HG02938 (cell line): ENCODE measurements at regions not wholly inside any gene's neighbourhood (a gene's known extent, or its start where the extent isn't known, plus 50 kb on each side); places are given as distances from the start of the nearest gene placed in this dataset.
"Not testable (repeated sequence)": the region's sequence is repeated elsewhere in the genome, so short reads cannot be mapped to it uniquely, and the experiment has no call there.

Experiments
- ATAC-seq: cut with Tn5 transposase; IDR thresholded peaks from one replicate; pipeline ENCODE4 v1.9.1; 2021; ENCODE audit warnings: mild to moderate bottlenecking, moderate library complexity; ENCODE audit not compliant: unreplicated experiment

DNA sequence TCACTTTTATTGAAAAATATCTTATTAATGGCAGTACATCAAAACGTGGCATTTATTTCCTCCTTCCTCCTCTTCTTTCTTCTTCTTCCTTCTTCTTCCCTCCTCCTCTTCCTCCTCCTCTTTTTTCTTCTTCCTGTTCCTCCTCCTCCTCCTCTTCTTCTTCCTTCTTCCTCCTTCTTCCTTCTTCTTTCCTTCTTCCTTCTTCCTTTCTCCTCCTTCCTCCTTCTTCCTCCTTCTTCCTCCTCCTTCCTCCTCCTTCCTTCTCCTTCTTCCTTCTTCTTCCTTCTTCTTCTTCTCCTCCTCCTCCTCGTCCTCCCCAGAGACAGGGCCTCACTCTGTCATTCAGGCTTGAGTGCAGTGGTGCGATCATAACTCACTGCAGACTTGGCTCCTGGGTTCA lies 457.2 kb downstream of the AEBP2 start:
- no peak for ATAC-seq

DNA sequence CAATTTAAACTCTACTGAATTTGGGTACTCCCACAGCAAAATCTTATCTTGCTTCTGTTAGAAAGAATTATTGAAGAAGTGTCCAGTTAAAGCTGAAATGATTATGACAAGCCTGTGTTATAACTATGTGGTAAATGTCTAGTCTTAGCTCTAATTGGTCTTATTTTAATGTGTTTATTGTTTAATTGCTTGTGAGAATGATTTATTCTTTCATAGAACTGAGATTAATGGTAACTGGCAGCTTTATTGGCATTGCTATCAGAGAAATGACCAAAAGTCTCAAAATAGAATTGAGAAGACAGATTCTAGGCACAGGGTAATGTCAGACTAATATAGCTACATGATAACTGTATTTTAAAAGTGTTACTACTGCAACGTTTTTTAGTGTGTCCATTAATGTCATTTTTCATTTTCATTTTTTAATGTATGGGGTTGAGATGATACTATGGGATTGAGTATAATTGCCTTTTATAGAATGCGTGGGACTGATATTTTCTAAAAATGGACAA lies 458.7 kb downstream of the AEBP2 start:
- ATAC-seq: no peak

DNA sequence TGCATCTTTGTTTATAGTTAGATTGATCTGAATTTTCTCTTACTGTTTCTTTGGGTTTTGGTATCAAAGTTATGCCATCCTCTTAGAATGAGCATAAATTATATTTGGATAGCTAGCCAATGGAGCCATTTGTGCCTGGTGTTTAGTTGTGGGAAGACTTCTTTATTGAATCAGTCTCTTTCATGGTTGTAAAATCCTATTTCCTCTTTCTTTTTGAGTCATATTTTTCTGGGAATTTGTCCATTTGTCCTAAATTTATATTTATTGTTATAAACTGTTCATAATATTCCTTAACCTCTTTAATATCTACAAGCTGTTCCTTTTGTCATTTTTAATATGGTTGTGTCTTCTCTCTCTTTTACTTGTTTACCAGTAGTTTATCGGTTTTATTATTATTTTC lies 462.5 kb downstream of the AEBP2 start:
- ATAC-seq: no peak

DNA sequence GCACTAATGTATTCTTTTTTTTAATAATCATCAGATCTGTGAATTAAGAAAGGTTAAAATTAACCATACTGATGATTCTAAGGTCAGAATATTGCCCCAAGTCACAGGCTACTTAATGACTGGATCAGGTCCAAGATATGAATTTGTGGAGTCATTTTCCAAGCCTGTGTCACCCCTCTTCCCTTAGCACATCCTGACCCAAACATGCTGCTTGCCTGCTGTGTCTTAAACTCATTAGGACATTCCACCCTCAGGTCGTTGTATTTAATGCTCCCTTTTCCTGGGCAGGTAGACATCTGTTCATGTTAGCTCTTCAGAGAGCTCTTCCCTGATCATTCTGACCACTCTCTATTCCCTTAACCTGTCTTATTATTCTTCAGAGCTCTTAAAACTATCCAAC lies 463.5 kb upstream of the PDE3A start:
- ATAC-seq: no peak

DNA sequence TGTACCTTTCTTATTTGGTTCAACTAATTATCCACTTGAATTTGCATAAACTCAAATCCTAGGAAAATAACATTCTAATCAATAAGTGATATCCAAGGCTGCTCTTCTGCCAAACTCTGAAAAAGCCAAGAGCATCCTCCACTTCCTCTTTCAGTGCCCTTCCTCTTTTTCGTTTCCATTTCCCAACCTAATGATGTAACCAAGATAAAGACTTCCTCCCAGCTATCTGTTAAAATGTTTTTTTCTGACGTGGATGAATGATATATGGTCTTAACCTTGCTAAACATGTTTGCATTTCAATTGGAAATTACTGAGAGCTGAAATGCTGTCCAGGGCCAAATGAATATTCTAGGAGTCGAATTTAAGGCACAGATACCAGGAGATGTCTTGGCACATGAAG lies 459.5 kb upstream of the PDE3A start:
- no peak for ATAC-seq

DNA sequence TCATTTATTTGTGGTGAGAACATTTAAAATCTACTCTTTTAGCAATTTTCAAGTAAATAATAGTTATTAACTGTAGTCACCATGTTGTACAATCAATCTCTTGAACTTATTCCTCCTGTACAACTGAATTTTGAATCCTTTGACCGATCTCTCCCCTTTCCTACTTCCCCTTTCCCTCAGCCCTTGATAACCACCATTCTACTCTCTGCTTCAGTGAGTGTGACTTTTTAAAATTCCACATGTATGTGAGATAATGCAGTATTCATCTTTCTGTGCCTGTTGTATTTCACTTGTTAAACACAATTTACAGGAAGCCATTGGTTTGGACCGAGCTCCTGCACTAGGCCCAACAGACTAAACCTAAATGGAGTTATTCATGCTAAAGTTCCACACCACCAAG lies 458.9 kb upstream of the PDE3A start:
- ATAC-seq: no peak

DNA sequence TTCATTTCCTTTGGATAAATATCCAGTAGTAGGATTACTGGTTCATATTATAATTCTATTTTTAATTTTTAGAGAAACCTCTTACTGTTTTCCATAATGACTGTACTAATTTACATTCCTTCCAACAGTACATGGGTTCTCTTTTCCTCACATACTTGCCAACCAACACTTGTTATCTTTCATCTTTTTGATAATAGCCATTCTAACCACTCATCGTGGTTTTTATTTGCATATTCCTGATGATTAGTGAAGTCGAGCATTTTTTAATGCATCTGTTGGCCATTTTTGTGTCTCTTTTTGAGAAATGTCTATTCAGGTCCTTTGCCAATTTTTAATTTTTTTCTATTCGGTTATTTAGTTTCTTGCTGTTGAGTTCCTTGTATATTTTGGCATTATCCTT lies 457.7 kb upstream of the PDE3A start:
- ATAC-seq: no peak

DNA sequence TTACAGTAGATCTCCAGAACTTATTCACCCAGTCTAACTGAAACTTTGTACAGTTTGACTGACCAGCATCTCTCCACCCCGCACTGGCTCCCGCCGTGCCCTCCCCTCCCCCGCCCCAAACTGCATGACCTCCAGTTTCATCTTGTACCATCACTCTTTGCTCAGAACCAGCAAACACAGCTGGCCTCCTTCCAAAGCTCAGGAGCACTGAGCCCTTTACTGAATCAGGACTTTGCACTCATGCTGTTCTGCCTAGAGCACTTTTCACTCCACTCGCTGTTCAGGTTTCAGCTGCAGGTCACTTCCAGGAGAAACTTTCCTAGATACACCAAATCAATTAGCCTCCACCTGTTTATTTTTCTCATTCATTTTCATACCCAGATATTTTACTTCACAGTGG lies 455.3 kb upstream of the PDE3A start:
- no peak for ATAC-seq

DNA sequence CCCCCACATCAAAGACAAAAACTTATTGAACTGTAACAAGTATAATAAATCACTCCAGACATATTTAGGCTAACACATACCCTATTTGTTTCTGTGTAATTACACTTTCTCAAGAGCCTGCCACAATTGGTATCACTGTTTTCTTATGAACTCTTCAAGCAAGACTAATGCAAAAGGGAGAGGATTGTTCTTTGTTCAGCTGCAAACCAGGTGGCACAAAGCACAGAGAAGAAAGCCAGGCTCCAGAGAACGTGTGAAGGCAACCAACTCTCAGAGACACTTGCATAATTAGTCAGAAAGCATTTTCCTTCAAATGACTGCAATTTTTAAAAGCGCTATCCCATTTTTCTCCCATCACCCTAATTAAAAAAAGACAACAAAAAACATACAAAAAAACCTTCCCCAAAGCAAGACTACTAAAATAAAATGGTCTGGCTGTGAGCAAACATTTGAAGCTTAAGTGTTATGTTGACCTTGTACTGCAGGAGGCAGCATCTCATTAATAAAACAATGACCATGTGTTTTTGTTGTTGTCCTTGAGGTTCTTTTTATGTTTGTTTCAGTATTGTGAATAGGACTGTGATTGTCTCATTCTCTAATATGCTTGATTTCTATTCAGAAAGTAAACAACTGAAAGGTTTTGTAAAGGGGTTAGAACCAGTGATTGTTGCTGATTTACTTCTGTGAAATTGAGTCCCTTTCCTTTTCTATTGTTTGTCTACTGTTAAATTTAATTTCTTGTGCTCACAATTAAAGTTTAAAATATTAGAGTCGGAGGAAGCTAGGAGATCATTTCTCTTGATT lies 452.7 kb upstream of the PDE3A start:
- no peak for ATAC-seq

DNA sequence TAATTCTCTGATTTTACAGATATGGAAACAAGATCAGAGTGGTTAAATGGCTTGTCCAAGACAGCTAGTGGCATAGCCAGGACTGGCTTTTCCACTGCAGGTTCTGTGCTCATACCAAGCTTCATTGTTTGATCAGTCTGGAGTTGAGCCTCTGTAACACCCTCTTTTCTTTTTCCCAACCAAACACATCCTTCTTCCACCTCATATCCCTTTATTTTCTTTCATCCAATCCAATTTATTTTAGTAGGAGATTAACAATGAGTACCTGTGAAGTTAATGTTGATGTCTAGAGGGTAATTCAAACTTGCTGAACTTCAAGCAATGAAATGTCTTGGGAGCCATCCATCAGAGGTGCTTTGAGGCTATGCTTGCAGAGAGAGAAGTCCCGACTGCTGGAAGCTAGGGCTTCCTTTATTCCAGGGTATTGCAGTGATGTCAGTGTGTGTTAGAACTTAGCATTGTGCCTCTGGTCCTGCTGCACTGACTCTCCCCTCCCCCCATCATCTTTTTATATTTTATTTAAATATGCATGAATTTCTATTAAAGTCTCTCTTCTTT lies 452.1 kb upstream of the PDE3A start:
- ATAC-seq: no peak

DNA sequence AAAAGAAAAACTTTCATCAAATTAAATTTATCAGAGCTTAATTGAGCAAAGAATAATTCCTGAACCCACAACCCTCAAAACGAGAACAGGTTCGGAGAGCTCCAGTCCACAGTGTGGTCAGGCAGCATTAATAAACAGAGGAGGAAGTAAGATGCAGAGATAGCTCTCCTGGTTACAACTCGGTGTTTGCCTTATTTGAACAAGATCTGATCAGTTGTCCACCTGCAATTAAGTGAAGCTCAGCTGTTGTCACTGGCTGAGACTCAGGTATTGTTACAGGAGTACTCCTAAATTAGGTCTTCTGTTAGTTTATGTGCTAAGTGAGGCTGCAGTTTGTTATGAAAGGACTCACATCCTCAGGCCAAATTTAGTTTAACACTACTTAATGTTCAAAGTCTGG lies 451.4 kb upstream of the PDE3A start:
- ATAC-seq: no peak

DNA sequence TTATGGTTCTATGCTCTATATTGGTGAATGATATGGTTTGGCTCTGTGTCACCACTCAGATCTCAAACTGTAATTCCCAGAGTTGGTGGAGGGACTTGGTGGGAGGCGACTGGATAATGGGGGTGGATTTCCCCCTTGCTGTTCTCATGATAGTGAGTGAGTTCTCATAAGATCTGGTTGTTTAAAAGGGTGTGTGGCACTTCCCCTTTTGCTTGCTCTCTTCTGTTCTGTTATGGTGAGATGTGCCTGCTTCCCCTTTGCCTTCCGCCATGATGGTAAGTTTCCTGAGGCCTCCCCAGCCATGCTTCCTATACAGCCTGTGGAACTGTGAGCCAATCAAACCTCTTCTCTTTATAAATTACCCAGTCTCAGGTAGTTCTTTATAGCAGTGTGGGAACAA lies 446.6 kb upstream of the PDE3A start:
- not testable (repeated sequence) for ATAC-seq

DNA sequence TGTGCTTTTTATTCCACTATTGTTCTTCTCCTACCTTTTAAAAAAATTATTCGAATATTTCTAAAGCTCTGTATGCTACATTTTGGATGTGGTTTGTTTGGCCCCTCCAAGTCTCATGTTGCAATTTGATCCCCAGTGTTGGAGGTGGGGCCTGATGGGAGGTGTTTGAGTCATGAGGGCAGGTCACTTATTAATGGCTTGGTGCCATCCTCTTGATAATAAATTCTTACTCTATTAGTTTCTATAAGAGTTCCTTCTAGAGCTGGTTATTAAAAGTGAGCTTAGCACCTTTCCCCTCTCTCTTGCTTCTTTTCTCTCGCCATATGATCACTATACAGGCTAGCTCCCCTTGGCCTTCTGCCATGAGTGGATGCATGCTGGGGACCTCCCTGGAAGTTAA lies 445.6 kb upstream of the PDE3A start:
- ATAC-seq: no peak

DNA sequence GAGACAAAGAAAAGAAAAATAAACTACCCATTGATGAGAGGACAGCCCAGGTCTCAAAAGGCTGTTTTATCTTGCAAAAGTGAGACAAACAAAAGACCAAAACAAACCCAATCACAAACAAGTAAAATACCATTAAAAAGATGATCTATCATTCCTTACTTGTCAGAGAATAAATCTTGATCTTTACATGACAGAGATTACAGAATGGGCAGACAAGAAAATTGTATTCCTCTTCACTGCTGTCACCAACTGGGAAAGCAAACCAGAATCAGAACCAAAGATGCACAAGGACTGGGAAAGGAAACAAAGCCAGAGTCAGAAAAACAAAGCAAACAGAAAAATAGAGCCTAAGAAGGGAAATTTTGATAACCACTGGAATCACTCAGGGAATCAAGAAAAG lies 444.0 kb upstream of the PDE3A start:
- ATAC-seq: no peak

DNA sequence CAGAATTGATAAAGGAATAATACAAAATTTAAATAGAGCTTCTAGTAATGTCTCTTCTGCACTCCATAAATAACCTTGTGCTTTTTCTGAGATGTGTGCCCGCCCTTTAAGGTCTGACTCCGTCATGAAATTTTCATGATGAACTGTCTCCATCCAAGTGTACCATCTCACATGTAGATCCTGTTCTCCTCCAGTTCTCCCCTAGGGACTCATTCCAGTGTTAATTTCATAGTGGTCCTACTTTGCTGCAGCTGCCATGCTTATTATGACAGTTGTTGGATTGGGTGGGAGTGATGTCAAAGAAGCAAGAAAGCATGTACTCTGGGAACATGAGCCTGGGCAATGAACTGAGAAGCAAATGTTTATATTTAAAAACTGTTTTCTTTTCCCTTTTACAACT lies 442.5 kb upstream of the PDE3A start:
- ATAC-seq: no peak

DNA sequence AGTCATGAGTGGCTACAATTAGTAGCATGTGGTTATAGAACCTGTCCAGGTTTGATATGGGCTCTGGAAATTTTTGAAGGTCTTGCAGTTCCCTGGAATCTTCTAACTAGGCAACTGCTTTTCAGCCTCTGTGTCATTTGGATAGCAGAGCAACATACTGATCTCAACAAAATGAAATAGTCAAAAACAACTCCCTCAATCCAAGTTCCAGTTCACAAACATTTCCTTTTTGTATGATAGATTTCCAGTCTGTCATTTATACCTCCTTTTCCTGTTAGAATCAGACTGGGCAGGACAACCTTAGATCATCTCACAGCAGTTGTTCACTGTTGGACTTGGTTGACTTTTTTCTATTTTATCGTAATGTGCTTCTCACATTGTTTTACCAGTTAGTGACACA lies 442.1 kb upstream of the PDE3A start:
- ATAC-seq: no peak

DNA sequence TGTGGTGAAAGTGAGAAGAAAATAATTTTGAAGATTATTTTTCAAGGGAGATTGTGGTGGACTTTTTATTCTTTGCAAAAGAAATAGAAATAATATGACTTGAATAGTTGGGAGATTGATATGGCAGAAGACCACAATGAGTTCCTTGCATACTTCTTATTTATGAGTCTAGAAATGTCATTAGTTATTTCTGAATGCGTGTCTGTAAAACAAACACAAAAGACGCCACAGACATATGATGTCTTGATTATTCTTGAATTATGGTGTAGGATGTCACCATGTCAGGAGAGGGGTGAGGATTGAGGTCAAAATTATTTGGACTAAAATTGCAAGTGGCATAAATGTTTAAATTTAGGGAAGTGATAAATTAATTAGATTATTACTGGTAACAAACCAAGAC lies 440.7 kb upstream of the PDE3A start:
- ATAC-seq: no peak

DNA sequence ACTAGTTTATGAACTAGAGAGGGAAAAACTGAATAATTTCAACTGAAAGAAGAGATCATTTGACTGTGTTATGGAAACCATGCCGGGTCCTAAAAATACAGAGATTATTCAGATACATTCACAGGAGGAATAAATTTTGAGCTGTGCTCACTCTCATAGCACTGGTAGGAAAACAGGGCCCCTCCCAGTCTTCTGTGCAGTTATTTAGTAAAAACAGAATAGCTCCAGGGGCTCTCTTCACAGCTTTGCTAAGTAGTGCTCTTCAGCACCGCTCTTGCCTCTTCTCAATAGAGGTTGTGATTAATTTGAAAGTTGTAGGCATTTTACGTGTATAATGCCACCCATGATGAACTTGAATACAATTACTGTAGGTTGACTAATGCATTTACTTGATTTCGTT lies 435.9 kb upstream of the PDE3A start:
- no peak for ATAC-seq

DNA sequence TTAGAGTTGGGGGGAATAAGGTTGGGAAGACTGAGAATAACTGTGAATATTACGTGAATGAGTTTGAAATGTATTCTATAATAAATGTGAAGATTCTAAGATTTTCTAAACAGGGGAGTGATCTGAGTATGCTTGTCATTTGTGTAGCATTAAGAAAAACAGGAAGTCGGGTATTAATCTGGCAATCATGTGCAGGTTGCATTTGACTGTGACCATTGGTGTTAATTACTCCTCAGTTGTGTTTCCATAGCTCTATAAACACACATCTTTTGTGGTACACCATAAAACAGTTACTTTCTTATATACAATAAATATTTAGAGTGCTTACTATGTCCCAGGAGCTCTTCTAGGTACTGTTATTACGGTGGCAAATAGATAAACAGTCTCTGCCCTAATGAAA lies 434.4 kb upstream of the PDE3A start:
- no peak for ATAC-seq

DNA sequence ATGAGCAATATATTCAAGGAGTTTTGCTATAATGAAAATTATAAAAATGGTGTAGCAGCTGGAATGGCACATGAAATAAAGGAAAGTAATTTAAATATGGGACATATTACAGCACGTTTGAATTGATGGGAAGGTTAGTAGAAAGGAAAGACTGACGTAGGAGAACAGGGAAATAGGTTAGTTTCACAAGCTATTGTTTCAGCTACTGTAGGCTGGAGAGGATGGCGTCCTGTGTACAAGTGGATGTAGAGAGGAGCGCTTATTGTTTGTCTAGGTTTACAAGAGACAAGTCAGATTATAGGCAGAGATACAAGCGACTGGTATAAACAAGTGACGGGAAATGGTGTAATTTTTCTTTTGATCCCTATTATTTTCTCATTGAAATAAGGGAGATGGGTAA lies 431.2 kb upstream of the PDE3A start:
- ATAC-seq: no peak

DNA sequence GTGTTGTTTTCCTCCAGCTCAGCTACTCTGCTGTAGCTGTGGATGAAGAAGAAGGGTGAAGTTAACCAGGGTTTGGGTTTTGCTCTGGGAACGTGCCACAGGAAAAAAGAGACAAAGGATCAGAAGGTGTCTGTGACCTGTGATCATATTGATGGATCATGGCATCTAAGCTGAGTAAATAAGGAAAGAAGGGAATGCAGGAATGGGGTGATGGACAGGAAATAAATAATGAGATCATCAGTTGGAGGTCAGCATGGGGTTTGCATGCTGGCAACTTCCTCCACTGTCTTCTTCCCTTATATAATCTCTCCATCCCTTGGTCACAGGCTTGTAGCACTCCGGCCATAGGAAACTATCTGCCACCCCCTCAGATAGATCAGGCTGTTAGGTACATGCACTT lies 430.3 kb upstream of the PDE3A start:
- no peak for ATAC-seq

DNA sequence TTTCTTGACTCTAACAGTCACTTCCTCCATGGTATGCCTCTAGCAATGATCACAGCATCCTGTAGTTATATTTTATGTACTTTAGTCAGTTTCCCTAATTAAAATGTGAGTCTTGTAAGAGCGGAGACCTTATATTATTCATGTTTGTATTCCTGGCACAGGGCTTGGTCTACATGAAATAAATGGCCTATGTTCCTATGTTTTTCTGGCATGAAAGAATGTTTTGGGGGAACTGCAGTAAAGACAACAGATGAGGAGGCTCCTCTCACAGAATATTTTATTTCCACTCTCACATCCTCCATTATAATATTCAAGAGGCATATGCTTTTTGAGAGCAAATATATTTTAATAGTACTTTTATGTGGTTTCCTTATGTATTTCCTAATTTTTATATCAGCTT lies 429.8 kb upstream of the PDE3A start:
- ATAC-seq: no peak

DNA sequence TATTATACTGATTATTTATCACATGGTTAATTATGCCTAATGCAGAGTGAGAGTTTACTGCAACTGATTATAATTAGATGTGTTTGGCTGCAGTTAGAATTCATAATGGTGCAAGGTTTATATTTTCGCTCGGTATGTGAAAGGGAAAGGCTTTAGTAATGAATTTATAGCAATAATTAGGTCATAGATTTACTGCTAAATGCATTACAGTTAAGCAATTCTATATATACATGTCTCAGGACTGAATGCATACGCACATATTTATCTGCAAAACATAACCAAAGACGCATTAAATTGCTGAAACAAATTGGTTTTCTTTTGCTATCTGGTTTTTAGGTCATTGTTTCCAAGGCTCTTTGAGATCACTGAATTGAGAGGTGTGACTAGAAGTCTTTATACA lies 428.1 kb upstream of the PDE3A start:
- ATAC-seq: no peak
